Stomach (tissue), 8 donors: ENCODE measurements at regions not wholly inside any gene's neighbourhood (a gene's known extent, or its start where the extent isn't known, plus 50 kb on each side); places are given as distances from the start of the nearest gene placed in this dataset.

ENCODE experiments used
- DNase-seq, 2 donors: peaks; one replicate each; pipeline versions ENCODE4 v3.0.0 to v3.0.0-alpha.2; 2013 to 2019
- H3K27ac ChIP-seq, 5 donors: fragments of 200-600 bp in 4 of 5; sonication (generic) in 4 of 5; one replicate each; pipeline ENCODE4 v1.5.1; 2013 to 2019; ENCODE audit warnings: mild to moderate bottlenecking in 1 of 5, moderate library complexity in 1 of 5
- H3K27me3 ChIP-seq, 3 donors: fragments of 200-600 bp; sonication (generic); one replicate each; pipeline ENCODE4 v1.5.1; 2017 to 2019; ENCODE audit warnings: mixed run types in 1 of 3
- H3K36me3 ChIP-seq, 4 donors: fragments of 200-600 bp; sonication (generic); 1 replicate in 3 of 4; 2 replicates in 1 of 4; pipeline ENCODE4 v1.5.1; 2016 to 2019
- H3K4me1 ChIP-seq, 4 donors: fragments of 200-600 bp; sonication (generic); one replicate each; pipeline ENCODE4 v1.5.1; 2016 to 2019
- H3K4me3 ChIP-seq, 4 donors: fragments of 200-600 bp; sonication (generic) in 3 of 4; one replicate each; pipeline ENCODE4 v1.5.1; 2016 to 2019; ENCODE audit warnings: mild to moderate bottlenecking in 1 of 4
- H3K9me3 ChIP-seq, 4 donors: fragments of 200-600 bp; sonication (generic); one replicate each; pipeline ENCODE4 v1.5.1; 2016 to 2019
- CTCF ChIP-seq, 7 experiments: fragments of 450-650 bp in 4 of 7; fragments of 200-600 bp in 3 of 7; sonication (generic) in 3 of 7; IDR thresholded peaks; one replicate each; pipeline ENCODE4 v1.5.1; 2016 to 2019; ENCODE audit warnings: antibody characterized with exemption in 7 of 7, control low read depth in 2 of 7, mild to moderate bottlenecking in 1 of 7
- EP300 ChIP-seq: sonication (generic); formaldehyde crosslinking; IDR thresholded peaks from one replicate; pipeline ENCODE4 v1.6.1; 2017; ENCODE audit warnings: antibody characterized with exemption
- POLR2A ChIP-seq, 4 donors: fragments of 450-650 bp; IDR thresholded peaks; one replicate each; pipeline ENCODE4 v1.6.1; 2016; ENCODE audit warnings: antibody characterized with exemption in 4 of 4, control low read depth in 2 of 4, mild to moderate bottlenecking in 1 of 4, moderate library complexity in 1 of 4
- POLR2AphosphoS5 ChIP-seq, 3 donors: sonication (generic); formaldehyde crosslinking; IDR thresholded peaks; one replicate each; pipeline ENCODE4 v1.6.1; 2016; ENCODE audit warnings: antibody characterized with exemption in 3 of 3
- WGBS, 5 donors: extraction: QIAGEN DNeasy Blood & Tissue Kit in 3 of 5; methylation state at CpG; one replicate each; pipeline versions ENCODE4 v1.1.5 to v1.1.7; 2013 to 2018; 5-methylcytosine and 5-hydroxymethylcytosine counted together
- intact Hi-C: fragments of 100-400 bp; cut with DNase I; formaldehyde crosslinking; loops from one replicate; pipeline ENCODE4 v1.15.1; 2023; ENCODE audit warnings: low total_unique reads
- donor health status: healthy with polysubstance abuse.
- donor health status: Bipolar disorder and iron deficiency.
- donor health status: healthy.

DNA sequence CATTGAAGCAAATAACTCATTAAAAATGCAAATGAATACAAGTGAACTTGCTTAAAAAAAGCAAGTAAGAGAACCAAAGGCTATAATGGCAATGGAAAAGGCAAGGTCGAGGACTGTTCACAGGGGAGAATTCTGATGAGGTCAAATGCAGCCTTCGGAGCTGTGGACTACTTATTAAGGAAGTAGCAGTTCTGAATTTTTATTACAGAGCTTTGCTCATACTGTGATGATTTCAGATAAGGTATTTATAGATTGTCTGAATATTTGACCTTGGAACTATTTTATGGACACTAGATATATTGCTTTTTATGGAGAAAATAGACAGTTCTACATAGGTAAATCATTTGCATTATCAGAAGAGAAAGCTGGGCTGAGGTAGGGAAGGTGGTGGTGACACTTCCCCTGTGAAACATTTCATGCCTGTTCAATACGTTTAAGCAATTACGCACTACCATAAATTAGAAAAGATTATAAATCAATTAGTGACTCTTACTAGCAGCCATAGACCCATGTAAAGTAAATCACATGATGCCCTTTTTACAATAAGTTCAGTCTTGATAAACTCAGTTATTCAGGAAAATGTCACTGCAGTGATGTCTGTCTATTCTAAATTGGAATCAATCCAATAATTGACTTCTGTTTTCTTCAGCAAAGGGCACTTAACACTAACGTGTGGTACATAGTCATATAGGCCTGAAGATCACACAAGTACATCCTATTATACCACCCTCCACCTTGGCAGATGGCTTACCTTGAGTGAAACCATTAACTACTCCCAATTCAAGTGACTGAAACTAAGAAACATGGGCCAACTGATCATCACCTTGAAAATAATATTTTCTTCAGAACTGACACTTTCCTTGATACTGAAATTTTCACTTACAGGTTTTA lies 260.0 kb downstream of the KLF12 start:
- DNase-seq = no peak
- intact Hi-C loops = no loop called here
- H3K4me3 ChIP-seq = no peak overlapping the region
- no peaks in the 10 kb centered on the region for H3K36me3 ChIP-seq
- H3K27me3 ChIP-seq = no peaks in the 10 kb centered on the region
- H3K4me1 ChIP-seq = peaks cover 0 to 8% (median 0%) of the 10 kb centered on the region in 4 donors
- peaks cover 0 to 3% (median 0%) of the 10 kb centered on the region in 4 donors for H3K9me3 ChIP-seq
- 72 to 87% (median 79%) methylated on average over 5 of the region's 5 CpGs for WGBS, 5 donors
- no peak overlapping the region for H3K27ac ChIP-seq
- TF ChIP-seq POLR2A (IDR thresholded peaks at IDR 0.05) (no peak), POLR2AphosphoS5 (IDR thresholded peaks at IDR 0.05) (no peak), EP300 (no peak), CTCF (IDR thresholded peaks at IDR 0.05) (no peak)

GRCh38 chr13:73872397-73872796 lies 261.8 kb downstream of the KLF12 start:
- DNase-seq = no peak
- intact Hi-C loops = no loop called here
- Histone ChIP-seq H3K27ac (no peak overlapping the region), H3K36me3 (no peaks in the 10 kb centered on the region), H3K4me3 (no peak overlapping the region), H3K27me3 (no peaks in the 10 kb centered on the region), H3K9me3 (no peaks in the 10 kb centered on the region), H3K4me1 (peaks cover 0 to 8% (median 0%) of the 10 kb centered on the region in 4 donors)
- TF ChIP-seq CTCF (IDR thresholded peaks at IDR 0.05) = no peak
- no peak for TF ChIP-seq POLR2AphosphoS5 (IDR thresholded peaks at IDR 0.05)
- TF ChIP-seq EP300 = no peak
- no peak for TF ChIP-seq POLR2A (IDR thresholded peaks at IDR 0.05)
- 63 to 98% (median 95%) methylated on average over 3 of the region's 3 CpGs for WGBS, 5 donors

DNA sequence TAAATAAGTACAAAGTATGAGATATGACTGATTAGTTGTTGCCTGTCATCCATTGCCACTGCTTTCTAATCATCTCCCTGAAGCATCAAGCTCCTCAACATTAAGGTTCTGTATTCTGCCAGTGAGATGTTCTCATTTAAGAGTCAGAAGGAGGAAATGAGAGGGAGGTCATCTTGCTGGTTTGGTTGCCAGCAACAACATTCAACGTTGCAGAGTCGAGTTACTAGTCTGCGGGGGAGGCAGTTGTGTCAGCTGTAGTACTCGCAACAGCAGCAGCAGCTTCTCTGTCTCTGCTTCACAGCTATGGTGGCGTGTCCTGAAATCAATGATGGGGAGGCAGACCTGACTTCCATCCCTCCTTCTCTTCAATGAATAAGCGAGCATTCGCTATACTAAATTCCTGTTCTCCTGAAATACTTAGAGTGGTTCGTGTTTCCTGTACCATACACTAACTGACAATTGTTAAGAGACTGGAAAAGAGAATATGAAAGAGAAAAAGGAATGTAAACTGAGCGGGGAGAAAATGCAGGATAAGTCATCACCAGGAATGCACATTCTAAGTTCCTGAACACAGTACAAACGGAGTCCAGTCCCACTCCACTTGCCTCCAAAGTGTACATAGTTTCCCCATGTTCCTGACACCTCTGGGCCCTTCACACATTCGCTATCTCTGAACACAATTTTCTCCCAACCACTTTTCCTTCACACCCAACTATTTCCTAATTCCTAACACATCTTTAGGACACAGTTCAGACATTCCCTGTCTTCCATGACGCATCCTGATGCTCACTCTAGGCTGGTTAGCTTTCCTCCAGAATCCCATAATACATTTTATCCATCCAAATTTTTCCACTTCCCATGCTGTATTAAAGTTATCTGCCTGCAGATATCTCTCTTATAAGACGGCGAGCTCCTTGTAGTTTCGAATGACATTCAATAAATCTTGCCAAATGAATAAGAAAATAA lies 263.0 kb downstream of the KLF12 start:
- Histone ChIP-seq H3K9me3 (no peaks in the 10 kb centered on the region), H3K27me3 (no peaks in the 10 kb centered on the region), H3K36me3 (no peaks in the 10 kb centered on the region), H3K4me3 (no peak overlapping the region), H3K27ac (peak overlapping the region in 1 of 5 donors; percentile 21), H3K4me1 (peaks cover 0 to 8% (median 0%) of the 10 kb centered on the region in 4 donors)
- intact Hi-C loops = no loop called here
- WGBS, 5 donors = 83 to 89% (median 86%) methylated on average over 15 of the region's 15 CpGs
- DNase-seq = peak in 1 of 2 donors; percentile 30
- TF ChIP-seq POLR2AphosphoS5 (IDR thresholded peaks at IDR 0.05) (no peak), POLR2A (IDR thresholded peaks at IDR 0.05) (no peak), CTCF (IDR thresholded peaks at IDR 0.05) (no peak), EP300 (no peak)

DNA sequence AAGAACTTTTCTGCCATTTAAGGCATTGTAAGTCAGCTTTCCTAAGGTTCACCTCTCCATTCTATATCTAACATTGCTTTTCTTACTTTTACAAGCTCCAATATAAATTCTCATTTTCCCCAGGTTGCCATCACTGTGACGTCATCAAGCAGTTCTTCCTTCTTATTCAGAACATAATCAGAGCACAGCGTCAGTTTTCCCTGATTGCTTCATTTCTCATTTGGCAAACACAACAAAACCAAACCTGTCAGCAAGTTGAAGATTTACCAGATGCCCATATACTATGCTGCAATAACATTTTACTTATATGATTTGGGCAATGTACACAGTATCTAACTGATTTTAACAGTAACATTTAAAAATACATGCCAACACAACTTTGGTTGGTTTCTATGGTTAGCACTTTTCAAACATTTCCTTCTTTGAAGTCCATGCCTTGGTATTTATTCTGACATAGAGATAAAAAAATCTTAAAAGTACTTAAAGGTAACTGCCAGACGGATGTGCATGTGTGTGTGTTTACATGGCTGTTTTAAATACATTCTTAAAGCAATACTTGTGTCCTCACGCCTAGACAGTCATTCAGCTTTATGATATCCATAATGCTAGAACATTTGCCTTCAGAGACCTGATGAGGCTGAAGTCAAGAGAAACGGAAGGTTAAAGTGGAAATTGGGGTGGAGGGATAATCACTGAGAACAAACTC lies 264.0 kb downstream of the KLF12 start:
- 55 to 68% (median 65%) methylated on average over 5 of the region's 5 CpGs for WGBS, 5 donors
- intact Hi-C loops = no loop called here
- no peak for TF ChIP-seq POLR2AphosphoS5 (IDR thresholded peaks at IDR 0.05)
- no peak for TF ChIP-seq EP300
- no peak for TF ChIP-seq CTCF (IDR thresholded peaks at IDR 0.05)
- no peak for TF ChIP-seq POLR2A (IDR thresholded peaks at IDR 0.05)
- peak in 1 of 2 donors; percentile 36 for DNase-seq
- Histone ChIP-seq H3K9me3 (no peaks in the 10 kb centered on the region), H3K4me1 (peaks cover 0 to 8% (median 0%) of the 10 kb centered on the region in 4 donors), H3K4me3 (no peak overlapping the region), H3K27me3 (no peaks in the 10 kb centered on the region), H3K27ac (no peak overlapping the region), H3K36me3 (no peaks in the 10 kb centered on the region)
